ENCODE measurements at regions not wholly inside any gene's neighbourhood (a gene's known extent, or its start where the extent isn't known, plus 50 kb on each side); places are given as distances from the start of the nearest gene placed in this dataset.
"Not testable (repeated sequence)": the region's sequence is repeated elsewhere in the genome, so short reads cannot be mapped to it uniquely, and the experiment has no call there.

GRCh38 chr12:131381716-131382430, 329.0 kb upstream of the SFSWAP start:
- peaks cover 2% of the 10 kb centered on the region for H3K27me3 Mint-ChIP-seq
- H3K4me1 Mint-ChIP-seq (ENCODE audit: low read depth): peaks cover 2% of the 10 kb centered on the region
- H3K9me3 Mint-ChIP-seq (ENCODE audit: low read depth): no peaks in the 10 kb centered on the region
- H3K27ac Mint-ChIP-seq: no peak overlapping the region
- H3K36me3 Mint-ChIP-seq: no peaks in the 10 kb centered on the region
- H3K4me3 Mint-ChIP-seq: no peak overlapping the region

DNA sequence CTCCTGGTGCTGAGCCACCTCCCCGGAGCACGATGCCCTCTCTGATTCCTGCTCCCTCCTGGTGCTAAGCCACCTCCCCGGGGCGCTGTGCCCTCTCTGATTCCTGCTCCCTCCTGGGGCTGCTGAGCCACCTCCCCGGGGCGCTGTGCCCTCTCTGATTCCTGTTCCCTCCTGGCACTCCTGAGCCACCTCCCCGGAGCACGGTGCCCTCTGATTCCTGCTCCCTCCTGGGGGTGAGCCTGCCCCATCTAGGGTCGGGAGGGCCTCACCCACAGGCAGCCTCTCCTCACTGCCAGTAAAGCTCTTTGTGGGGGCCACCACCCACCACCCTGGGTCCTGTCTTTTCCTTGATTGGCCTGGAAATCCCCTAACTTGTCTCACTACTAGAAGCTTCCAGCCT, 327.6 kb upstream of the SFSWAP start:
- no peaks in the 10 kb centered on the region for H3K36me3 Mint-ChIP-seq
- H3K4me3 Mint-ChIP-seq: no peak overlapping the region
- H3K4me1 Mint-ChIP-seq (ENCODE audit: low read depth): peaks cover 2% of the 10 kb centered on the region
- peaks cover 2% of the 10 kb centered on the region for H3K27me3 Mint-ChIP-seq
- no peak overlapping the region for H3K27ac Mint-ChIP-seq
- H3K9me3 Mint-ChIP-seq (ENCODE audit: low read depth): no peaks in the 10 kb centered on the region

- H3K36me3 Mint-ChIP-seq: no peaks in the 10 kb centered on the region
- H3K27me3 Mint-ChIP-seq: peaks cover 2% of the 10 kb centered on the region
- H3K4me3 Mint-ChIP-seq: no peak overlapping the region
- no peak overlapping the region for H3K27ac Mint-ChIP-seq
- H3K9me3 Mint-ChIP-seq (ENCODE audit: low read depth): no peaks in the 10 kb centered on the region
- H3K4me1 Mint-ChIP-seq (ENCODE audit: low read depth): peaks cover 2% of the 10 kb centered on the region
These were observed 326.9 kb upstream of the SFSWAP start for GRCh38 chr12:131383741-131384543.

GRCh38 chr12:131384544-131384855, 326.4 kb upstream of the SFSWAP start:
- Mint-ChIP-seq H3K9me3 (ENCODE audit: low read depth) (no peaks in the 10 kb centered on the region), H3K36me3 (no peaks in the 10 kb centered on the region), H3K27me3 (peaks cover 2% of the 10 kb centered on the region), H3K4me1 (ENCODE audit: low read depth) (peaks cover 2% of the 10 kb centered on the region), H3K27ac (no peak overlapping the region), H3K4me3 (no peak overlapping the region)

DNA sequence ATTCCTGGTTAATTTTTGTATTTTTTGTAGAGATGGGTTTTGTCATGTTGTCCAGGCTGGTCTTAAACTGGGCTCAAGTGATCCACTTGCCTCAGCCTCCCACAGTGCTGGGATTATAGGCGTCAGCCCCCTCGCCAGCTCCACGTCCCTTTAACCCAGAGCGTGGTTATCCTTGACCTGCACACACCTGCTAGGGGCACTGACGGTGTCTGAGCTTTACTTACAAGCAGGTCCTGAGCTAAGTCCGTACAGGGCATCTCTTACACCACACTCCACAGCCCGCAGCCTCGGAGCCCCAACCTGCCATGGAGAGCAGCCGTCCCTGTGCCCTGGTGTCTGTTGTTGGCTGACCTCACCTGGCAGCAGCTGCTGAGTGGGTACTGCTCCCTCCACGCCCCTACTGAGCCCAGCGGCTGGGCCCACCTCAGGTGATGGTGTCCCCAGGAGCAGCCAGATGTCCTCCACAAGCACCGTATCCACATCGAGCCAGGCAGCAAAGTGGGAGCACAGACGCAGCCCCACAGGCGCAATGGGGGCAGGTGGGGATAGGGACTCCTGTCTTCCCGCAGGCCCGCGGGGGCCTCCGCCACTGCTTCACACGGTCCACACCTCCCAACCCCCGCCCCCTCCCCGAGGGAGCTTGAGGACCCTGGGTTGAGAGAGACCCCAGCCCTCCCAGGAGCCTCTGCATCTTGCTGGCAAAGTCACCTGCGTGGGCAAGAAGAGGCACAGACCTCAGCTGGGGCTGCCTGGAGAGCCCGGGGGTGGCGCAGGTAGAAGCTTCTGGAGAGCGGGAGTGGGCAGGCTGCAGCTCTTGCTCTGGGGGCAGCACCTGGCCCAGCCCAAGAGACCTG, 325.4 kb upstream of the SFSWAP start:
- H3K9me3 Mint-ChIP-seq (ENCODE audit: low read depth): no peaks in the 10 kb centered on the region
- no peak overlapping the region for H3K27ac Mint-ChIP-seq
- peaks cover 5% of the 10 kb centered on the region for H3K27me3 Mint-ChIP-seq
- H3K4me1 Mint-ChIP-seq (ENCODE audit: low read depth): peaks cover 2% of the 10 kb centered on the region
- no peaks in the 10 kb centered on the region for H3K36me3 Mint-ChIP-seq
- no peak overlapping the region for H3K4me3 Mint-ChIP-seq

DNA sequence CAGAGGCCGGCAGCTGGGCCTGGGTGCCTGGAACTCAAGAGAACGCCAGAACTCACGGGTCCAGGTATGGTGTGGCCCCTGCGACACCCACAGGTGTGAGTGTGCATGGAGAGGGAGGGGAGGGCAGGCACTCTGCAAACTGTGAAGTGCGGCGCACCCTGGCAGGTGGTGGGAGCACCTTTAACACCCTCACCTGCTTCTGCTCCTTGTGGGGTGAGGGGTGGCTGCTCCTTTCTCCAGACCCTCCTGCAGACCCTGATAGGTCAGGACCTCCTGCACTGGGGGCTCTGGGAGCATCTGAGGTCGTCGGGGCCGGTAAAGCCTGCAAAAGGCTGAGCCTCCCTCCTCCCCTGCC, 324.7 kb upstream of the SFSWAP start:
- Mint-ChIP-seq H3K4me1 (ENCODE audit: low read depth) (peaks cover 2% of the 10 kb centered on the region), H3K27me3 (peaks cover 5% of the 10 kb centered on the region), H3K27ac (no peak overlapping the region), H3K9me3 (ENCODE audit: low read depth) (no peaks in the 10 kb centered on the region), H3K4me3 (no peak overlapping the region), H3K36me3 (no peaks in the 10 kb centered on the region)

DNA sequence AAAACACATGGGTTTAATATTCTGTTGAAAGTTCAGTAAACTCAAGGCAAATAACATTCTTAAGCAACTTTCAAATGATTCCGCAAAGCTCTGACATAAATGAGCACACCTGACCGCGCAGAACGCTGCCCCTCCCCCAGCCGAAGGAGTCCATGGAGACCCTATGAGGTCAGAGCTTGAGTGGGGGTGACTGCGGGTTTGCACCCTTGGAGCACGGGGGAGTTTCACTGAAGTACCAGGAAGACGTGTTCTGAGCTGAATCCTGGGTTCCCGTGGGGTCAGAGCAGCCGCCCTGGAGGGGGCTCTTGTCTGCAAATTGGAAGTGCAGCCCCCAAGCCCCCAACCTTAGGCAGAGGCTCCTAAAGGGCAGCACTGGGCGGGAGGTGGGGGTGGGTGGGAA, 324.1 kb upstream of the SFSWAP start:
- no peaks in the 10 kb centered on the region for H3K36me3 Mint-ChIP-seq
- no peak overlapping the region for H3K27ac Mint-ChIP-seq
- no peaks in the 10 kb centered on the region for H3K9me3 Mint-ChIP-seq (ENCODE audit: low read depth)
- peaks cover 5% of the 10 kb centered on the region for H3K27me3 Mint-ChIP-seq
- H3K4me3 Mint-ChIP-seq: no peak overlapping the region
- H3K4me1 Mint-ChIP-seq (ENCODE audit: low read depth): peaks cover 2% of the 10 kb centered on the region

GRCh38 chr12:131387281-131388163, 323.4 kb upstream of the SFSWAP start:
- H3K9me3 Mint-ChIP-seq (ENCODE audit: low read depth): no peaks in the 10 kb centered on the region
- H3K27ac Mint-ChIP-seq: no peak overlapping the region

DNA sequence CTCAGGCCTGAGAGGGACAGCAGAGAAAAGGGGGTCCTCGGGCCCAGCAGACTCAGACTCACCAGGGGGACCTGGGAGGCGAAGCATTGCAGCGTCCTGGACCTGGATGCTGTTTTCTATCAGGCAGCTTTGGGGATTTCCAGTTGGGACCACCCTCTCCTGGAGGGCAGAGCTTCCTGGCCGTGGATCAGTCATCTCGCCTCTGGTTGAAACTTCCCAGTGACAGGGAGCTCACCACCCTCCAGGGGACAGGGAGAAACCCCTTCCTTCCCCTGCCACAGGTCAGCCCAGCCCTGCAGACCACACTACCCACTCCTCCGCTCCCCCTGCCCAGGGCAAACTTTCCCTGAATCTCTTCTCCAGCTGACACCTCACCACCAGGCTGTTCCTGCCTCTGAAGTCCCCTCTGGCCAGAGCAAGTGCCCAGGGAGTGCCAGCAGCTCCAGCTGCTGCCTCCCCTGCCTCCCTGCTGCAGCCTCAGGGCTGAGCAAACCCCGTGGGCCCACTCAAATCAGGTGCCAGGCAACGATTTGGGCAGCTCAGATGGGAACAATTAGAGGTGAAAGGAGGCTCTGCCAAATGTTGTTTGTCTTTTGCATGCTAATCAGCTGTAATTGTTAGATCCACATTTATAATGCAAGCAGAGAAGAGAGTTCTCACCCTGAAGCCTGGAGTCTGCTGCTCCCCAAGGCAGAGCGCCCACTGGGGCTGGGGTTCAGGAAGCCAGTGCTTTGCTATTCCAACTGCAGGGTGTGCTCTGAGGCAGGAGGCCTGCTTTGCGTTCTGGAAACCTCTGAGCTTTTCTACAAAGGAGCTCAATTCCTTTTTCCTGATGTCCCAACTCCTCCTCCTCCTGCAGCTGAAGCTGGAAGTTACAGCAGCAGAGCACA, 322.5 kb upstream of the SFSWAP start:
- H3K4me3 Mint-ChIP-seq; H3K27me3 Mint-ChIP-seq; H3K27ac Mint-ChIP-seq; H3K4me1 Mint-ChIP-seq (ENCODE audit: low read depth); H3K9me3 Mint-ChIP-seq (ENCODE audit: low read depth); H3K36me3 Mint-ChIP-seq: not testable (repeated sequence)

More at GRCh38 chr12:131387281-131388163, 323.4 kb upstream of the SFSWAP start:
- peaks cover 5% of the 10 kb centered on the region for H3K27me3 Mint-ChIP-seq
- H3K4me3 Mint-ChIP-seq: no peak overlapping the region
- no peaks in the 10 kb centered on the region for H3K36me3 Mint-ChIP-seq
- H3K4me1 Mint-ChIP-seq (ENCODE audit: low read depth): peaks cover 2% of the 10 kb centered on the region

GRCh38 chr12:131389054-131390013, 321.6 kb upstream of the SFSWAP start:
- Mint-ChIP-seq H3K27me3 (peaks cover 5% of the 10 kb centered on the region), H3K36me3 (no peaks in the 10 kb centered on the region), H3K4me3 (no peak overlapping the region), H3K27ac (no peak overlapping the region), H3K4me1 (ENCODE audit: low read depth) (peaks cover 2% of the 10 kb centered on the region), H3K9me3 (ENCODE audit: low read depth) (no peaks in the 10 kb centered on the region)

- Mint-ChIP-seq H3K27ac (no peak overlapping the region), H3K36me3 (no peaks in the 10 kb centered on the region), H3K27me3 (peaks cover 5% of the 10 kb centered on the region), H3K9me3 (ENCODE audit: low read depth) (no peaks in the 10 kb centered on the region), H3K4me1 (ENCODE audit: low read depth) (peaks cover 2% of the 10 kb centered on the region), H3K4me3 (no peak overlapping the region)
These were observed 320.2 kb upstream of the SFSWAP start for GRCh38 chr12:131390412-131391334.

GRCh38 chr12:131391399-131391798, 319.5 kb upstream of the SFSWAP start:
- peaks cover 5% of the 10 kb centered on the region for H3K27me3 Mint-ChIP-seq
- H3K4me3 Mint-ChIP-seq: no peak overlapping the region
- peaks cover 2% of the 10 kb centered on the region for H3K4me1 Mint-ChIP-seq (ENCODE audit: low read depth)
- H3K27ac Mint-ChIP-seq: no peak overlapping the region
- H3K36me3 Mint-ChIP-seq: no peaks in the 10 kb centered on the region
- no peaks in the 10 kb centered on the region for H3K9me3 Mint-ChIP-seq (ENCODE audit: low read depth)

All from activated naive CD8-positive, alpha-beta T cell (primary cell).